ENCODE measurements at regions not wholly inside any gene's neighbourhood (a gene's known extent, or its start where the extent isn't known, plus 50 kb on each side); places are given as distances from the start of the nearest gene placed in this dataset.

DNA sequence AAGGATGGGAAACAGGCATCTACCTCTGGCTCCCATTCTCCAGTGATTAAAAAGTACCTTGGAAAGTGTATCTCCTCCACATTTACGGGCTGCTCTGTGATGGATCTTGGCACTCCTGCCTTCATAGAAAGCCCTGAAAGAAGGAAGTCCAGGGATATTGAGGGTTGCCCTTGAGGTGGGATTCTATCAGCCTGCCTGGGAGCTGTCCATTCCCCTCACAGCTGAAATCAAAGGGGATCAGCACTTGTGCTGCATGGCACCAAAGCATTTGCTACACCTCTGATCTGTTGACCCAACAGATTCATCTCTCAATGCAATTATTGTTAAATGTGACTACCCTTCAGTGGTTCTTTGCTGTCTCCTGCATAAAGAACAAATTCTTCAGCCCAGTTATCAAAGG is 442.0 kb upstream of the RUNX1 start:
- TF ChIP-seq, protein P1, sequence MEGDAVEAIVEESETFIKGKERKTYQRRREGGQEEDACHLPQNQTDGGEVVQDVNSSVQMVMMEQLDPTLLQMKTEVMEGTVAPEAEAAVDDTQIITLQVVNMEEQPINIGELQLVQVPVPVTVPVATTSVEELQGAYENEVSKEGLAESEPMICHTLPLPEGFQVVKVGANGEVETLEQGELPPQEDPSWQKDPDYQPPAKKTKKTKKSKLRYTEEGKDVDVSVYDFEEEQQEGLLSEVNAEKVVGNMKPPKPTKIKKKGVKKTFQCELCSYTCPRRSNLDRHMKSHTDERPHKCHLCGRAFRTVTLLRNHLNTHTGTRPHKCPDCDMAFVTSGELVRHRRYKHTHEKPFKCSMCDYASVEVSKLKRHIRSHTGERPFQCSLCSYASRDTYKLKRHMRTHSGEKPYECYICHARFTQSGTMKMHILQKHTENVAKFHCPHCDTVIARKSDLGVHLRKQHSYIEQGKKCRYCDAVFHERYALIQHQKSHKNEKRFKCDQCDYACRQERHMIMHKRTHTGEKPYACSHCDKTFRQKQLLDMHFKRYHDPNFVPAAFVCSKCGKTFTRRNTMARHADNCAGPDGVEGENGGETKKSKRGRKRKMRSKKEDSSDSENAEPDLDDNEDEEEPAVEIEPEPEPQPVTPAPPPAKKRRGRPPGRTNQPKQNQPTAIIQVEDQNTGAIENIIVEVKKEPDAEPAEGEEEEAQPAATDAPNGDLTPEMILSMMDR (IDR thresholded peaks at IDR 0.05; ENCODE audit: insufficient read depth, low read length), result no peak
- no peak for TF ChIP-seq POLR2AphosphoS5 (IDR thresholded peaks at IDR 0.05; ENCODE audit: low read depth)

Measured in HL-60 (cell line).